ENCODE measurements at regions not wholly inside any gene's neighbourhood (a gene's known extent, or its start where the extent isn't known, plus 50 kb on each side); places are given as distances from the start of the nearest gene placed in this dataset.

GRCh38 chr2:173446722-173447121 lies 92.0 kb downstream of the CDCA7 start:
- no peaks in the 10 kb centered on the region for H3K9me3 ChIP-seq
- no peak overlapping the region for H3K4me2 ChIP-seq
- ATAC-seq = no peak
- no peak for FAIRE-seq
- no peak overlapping the region for H3K4me3 ChIP-seq
- ChIA-PET POLR2A (no interaction called here), CTCF (interaction anchor here (1.6 to 3.1 kb wide), 2 partner anchors 44 to 894 kb away, joined by 4 to 23 read pairs; no protein-coding TSS in a partner anchor)
- DNase-seq (ENCODE audit: low read depth in 1 of 2, low spot score in 1 of 2) = no peak
- TF ChIP-seq CHD4 (IDR thresholded peaks at IDR 0.05; ENCODE audit: borderline replicate concordance) (no peak), HOXB13 (CRISPR knock-in tag; IDR thresholded peaks at IDR 0.05; ENCODE audit: low read depth) (no peak), HOXB5 (CRISPR knock-in tag; IDR thresholded peaks at IDR 0.05) (no peak), ZC3H11A (IDR thresholded peaks at IDR 0.05) (no peak), MAZ (IDR thresholded peaks at IDR 0.05; ENCODE audit: borderline replicate concordance, low read depth, low read length) (no peak), EHMT2 (IDR thresholded peaks at IDR 0.05; ENCODE audit: low read depth) (no peak), CHD2 (IDR thresholded peaks at IDR 0.05; ENCODE audit: low read length, partially characterized antibody) (no peak), FOSL2 (IDR thresholded peaks at IDR 0.05) (no peak), FOSL2 (CRISPR knock-in tag; IDR thresholded peaks at IDR 0.05) (no peak), MAX (IDR thresholded peaks at IDR 0.05) (no peak), RAD21 (conservative IDR thresholded peaks at IDR 0.05 in 1 of 2, IDR thresholded peaks at IDR 0.05 in 1 of 2) (no peak), FOSB (CRISPR knock-in tag; IDR thresholded peaks at IDR 0.05) (no peak), TP53 (CRISPR knock-in tag; IDR thresholded peaks at IDR 0.05) (no peak), GATA3 (IDR thresholded peaks at IDR 0.05; ENCODE audit: borderline replicate concordance) (no peak), RARB (CRISPR knock-in tag; IDR thresholded peaks at IDR 0.05) (no peak), CTCF (IDR thresholded peaks at IDR 0.05) (no peak), PHF8 (IDR thresholded peaks at IDR 0.05; ENCODE audit: borderline replicate concordance, low read depth) (no peak), NPAS2 (CRISPR knock-in tag; IDR thresholded peaks at IDR 0.05; ENCODE audit: borderline replicate concordance) (no peak), KDM1A (IDR thresholded peaks at IDR 0.05; ENCODE audit: low read depth) (no peak), ZNF302 (CRISPR knock-in tag; IDR thresholded peaks at IDR 0.05) (no peak)
- no peak overlapping the region for H3K27ac ChIP-seq
- WGBS (ENCODE audit: missing lambda C conversion rate) = 26% methylated on average over 1 of the region's 1 CpG
- H3K4me1 ChIP-seq = no peaks in the 10 kb centered on the region

- H3K9me3 ChIP-seq = no peaks in the 10 kb centered on the region
- TF ChIP-seq CTCF (IDR thresholded peaks at IDR 0.05) (peak; percentile 78), GATA3 (IDR thresholded peaks at IDR 0.05; ENCODE audit: borderline replicate concordance) (no peak), BCL3 (IDR thresholded peaks at IDR 0.05) (0 out of 3 replicates have a peak, but pooled peaks have one; percentile 45), JUN (IDR thresholded peaks at IDR 0.05) (peak in 1 of 2 experiments; percentile 50; a peak in 1 of 5 replicates), SMC3 (IDR thresholded peaks at IDR 0.05) (peak; percentile 91), POLR2A (IDR thresholded peaks at IDR 0.05; ENCODE audit: low read length) (peak; percentile 55; the same call in 1 of the 2 replicates), CBX8 (IDR thresholded peaks at IDR 0.05) (no peak), CHD2 (IDR thresholded peaks at IDR 0.05; ENCODE audit: low read length, partially characterized antibody) (no peak), SREBF2 (IDR thresholded peaks at IDR 0.05) (no peak), PHF8 (IDR thresholded peaks at IDR 0.05; ENCODE audit: borderline replicate concordance, low read depth) (no peak), E2F6 (IDR thresholded peaks at IDR 0.05; ENCODE audit: borderline replicate concordance, low read depth) (no peak), MAX (IDR thresholded peaks at IDR 0.05) (peak; percentile 54; the same call in 1 of the 2 replicates), NFE2L2 (conservative IDR thresholded peaks at IDR 0.05; ENCODE audit: low read length) (no peak), HOXA7 (CRISPR knock-in tag; IDR thresholded peaks at IDR 0.05) (no peak), TP53 (CRISPR knock-in tag; IDR thresholded peaks at IDR 0.05) (no peak), RAD21 (conservative IDR thresholded peaks at IDR 0.05 in 1 of 2, IDR thresholded peaks at IDR 0.05 in 1 of 2) (peak; percentile 82 to 87), FOSB (CRISPR knock-in tag; IDR thresholded peaks at IDR 0.05) (no peak)
- peak; percentile 73 to 90 for DNase-seq (ENCODE audit: low read depth in 1 of 2, low spot score in 1 of 2)
- ChIA-PET POLR2A (interaction anchor here (1.9 kb wide), 1 partner anchor 46 kb away, joined by 14 read pairs; no protein-coding TSS in a partner anchor), CTCF (interaction anchor here (0.6 to 8.0 kb wide), 38 partner anchors 8 to 1154 kb away, joined by 3 to 121 read pairs (median 4); no protein-coding TSS in a partner anchor)
- H3K4me2 ChIP-seq = peak overlapping the region; percentile 74
- no peak for FAIRE-seq
- peak overlapping the region; percentile 38 for H3K4me3 ChIP-seq
- peak overlapping the region; percentile 80 to 90 for H3K27ac ChIP-seq
- H3K4me1 ChIP-seq = no peaks in the 10 kb centered on the region
- WGBS (ENCODE audit: missing lambda C conversion rate) = 15% methylated on average over 17 of the region's 17 CpGs
- ATAC-seq = peak; percentile 97 to 99
Observed at GRCh38 chr2:173448938-173449471, 94.3 kb downstream of the CDCA7 start.

All from A549 (cell line).